VCaP (cell line): ENCODE measurements at regions not wholly inside any gene's neighbourhood (a gene's known extent, or its start where the extent isn't known, plus 50 kb on each side); places are given as distances from the start of the nearest gene placed in this dataset.
"Not testable (repeated sequence)": the region's sequence is repeated elsewhere in the genome, so short reads cannot be mapped to it uniquely, and the experiment has no call there.

ENCODE experiments used
- H3K27ac ChIP-seq: fragments of 450-650 bp; 2 replicates; pipeline ENCODE4 v1.5.1; 2017
- CTCF ChIP-seq: fragments of 450-650 bp; conservative IDR thresholded peaks from 2 replicates; pipeline ENCODE4 v1.5.1; 2017; ENCODE audit warnings: mild to moderate bottlenecking, moderate library complexity

GRCh38 chr6:120947111-120947510 is 387.2 kb downstream of the TBC1D32 start:
- H3K27ac ChIP-seq, result no peak overlapping the region
- TF ChIP-seq CTCF, result no peak

- TF ChIP-seq CTCF, result no peak
- H3K27ac ChIP-seq, result no peak overlapping the region
These were observed 388.2 kb downstream of the TBC1D32 start for GRCh38 chr6:120945905-120946594.

- TF ChIP-seq CTCF, result no peak
- H3K27ac ChIP-seq, result no peak overlapping the region
These were observed 395.3 kb downstream of the TBC1D32 start for GRCh38 chr6:120938876-120939472.

GRCh38 chr6:120938164-120938875 is 396.0 kb downstream of the TBC1D32 start:
- TF ChIP-seq CTCF, result no peak
- H3K27ac ChIP-seq, result no peak overlapping the region

- no peak overlapping the region for H3K27ac ChIP-seq
- no peak for TF ChIP-seq CTCF
These were observed 398.4 kb downstream of the TBC1D32 start for GRCh38 chr6:120935908-120936307.

GRCh38 chr6:120935016-120935415 is 399.3 kb downstream of the TBC1D32 start:
- TF ChIP-seq CTCF, result no peak
- no peak overlapping the region for H3K27ac ChIP-seq

- H3K27ac ChIP-seq, result not testable (repeated sequence)
These were observed 402.6 kb downstream of the TBC1D32 start for GRCh38 chr6:120931520-120932180.

GRCh38 chr6:120930500-120930899 is 403.8 kb downstream of the TBC1D32 start:
- not testable (repeated sequence) for H3K27ac ChIP-seq
